HCT116 (cell line): ENCODE measurements at regions not wholly inside any gene's neighbourhood (a gene's known extent, or its start where the extent isn't known, plus 50 kb on each side); places are given as distances from the start of the nearest gene placed in this dataset.

Source experiments
- CEBPB ChIP-seq: IDR thresholded peaks from 2 replicates; pipeline ENCODE4 v1.6.1; 2012; ENCODE audit warnings: low read depth
- CTCF ChIP-seq, 3 experiments: fragments of 200-600 bp in 1 of 3; sonication (generic) in 1 of 3; IDR thresholded peaks in 2 of 3; conservative IDR thresholded peaks in 1 of 3; 2 replicates each; pipeline ENCODE4 v1.5.1; 2012 to 2017; ENCODE audit warnings: low read depth in 2 of 3, low read length in 2 of 3, antibody characterized with exemption in 1 of 3, borderline replicate concordance in 1 of 3, control low read depth in 1 of 3, mild to moderate bottlenecking in 1 of 3, mixed read lengths in 1 of 3, mixed run types in 1 of 3, moderate library complexity in 1 of 3; ENCODE audit not compliant: insufficient read depth in 1 of 3
- ELF1 ChIP-seq: IDR thresholded peaks from 2 replicates; pipeline ENCODE4 v1.6.1; 2012; ENCODE audit warnings: low read depth, borderline replicate concordance
- EZH2 ChIP-seq: fragments of 200-600 bp; sonication (generic); IDR thresholded peaks from 2 replicates; pipeline ENCODE4 v1.6.1; 2017; ENCODE audit warnings: antibody characterized with exemption, mixed run types
- EZH2phosphoT487 ChIP-seq: fragments of 200-600 bp; IDR thresholded peaks from 2 replicates; pipeline ENCODE4 v1.6.1; 2018; ENCODE audit warnings: antibody characterized with exemption, borderline replicate concordance
- JUND ChIP-seq: IDR thresholded peaks from 2 replicates; pipeline ENCODE4 v1.6.1; 2012

GRCh38 chr12:91380631-91381030 is 198.0 kb upstream of the DCN start:
- TF ChIP-seq JUND (no peak), CTCF (IDR thresholded peaks at IDR 0.05 in 2 of 3, conservative IDR thresholded peaks at IDR 0.05 in 1 of 3; ENCODE audit: borderline replicate concordance in 1 of 3, insufficient read depth in 1 of 3, low read depth in 2 of 3, low read length in 2 of 3) (no peak), EZH2 (no peak), ELF1 (no peak), EZH2phosphoT487 (no peak), CEBPB (no peak)
